Hepatocyte (in vitro differentiated cells): ENCODE measurements at regions not wholly inside any gene's neighbourhood (a gene's known extent, or its start where the extent isn't known, plus 50 kb on each side); places are given as distances from the start of the nearest gene placed in this dataset.

Experiments
- CTCF ChIP-seq: fragments of 200-600 bp; sonication (generic); IDR thresholded peaks from 2 replicates; pipeline ENCODE4 v1.5.1; 2016; ENCODE audit warnings: antibody characterized with exemption, mild to moderate bottlenecking; ENCODE audit not compliant: poor library complexity
- EZH2 ChIP-seq: fragments of 200-600 bp; sonication (generic); IDR thresholded peaks from 2 replicates; pipeline ENCODE4 v1.6.1; 2016; ENCODE audit warnings: antibody characterized with exemption, mild to moderate bottlenecking, borderline replicate concordance
- EZH2phosphoT487 ChIP-seq: fragments of 200-600 bp; sonication (generic); IDR thresholded peaks from one replicate; pipeline ENCODE4 v1.6.1; 2018; ENCODE audit warnings: antibody characterized with exemption, mild to moderate bottlenecking, low read depth, moderate library complexity; ENCODE audit not compliant: unreplicated experiment, severe bottlenecking

GRCh38 chr17:65473985-65474384, 87.5 kb downstream of the AXIN2 start:
- no peak for TF ChIP-seq CTCF
- no peak for TF ChIP-seq EZH2phosphoT487
- no peak for TF ChIP-seq EZH2
